ENCODE measurements at regions not wholly inside any gene's neighbourhood (a gene's known extent, or its start where the extent isn't known, plus 50 kb on each side); places are given as distances from the start of the nearest gene placed in this dataset.
A peak's percentile ranks its signal among the peaks of the same experiment; 100 is the strongest.

GRCh38 chr1:29931477-29932175, 695.3 kb downstream of the PTPRU start:
- Histone ChIP-seq H3K36me3 (no peaks in the 10 kb centered on the region), H3K9me3 (no peaks in the 10 kb centered on the region), H3K27me3 (replicated peaks in 1 of 7) (peaks cover 0 to 34% (median 0%) of the 10 kb centered on the region in 7 donors), H3K27ac (no peak overlapping the region), H3K4me3 (no peak overlapping the region), H3K4me1 (no peaks in the 10 kb centered on the region)
- peak; percentile 31 for DNase-seq
- TF ChIP-seq POLR2AphosphoS5 (IDR thresholded peaks at IDR 0.05) (no peak), CTCF (IDR thresholded peaks at IDR 0.05 in 8 of 11, conservative IDR thresholded peaks at IDR 0.05 in 3 of 11) (no peak), POLR2A (IDR thresholded peaks at IDR 0.05) (no peak)
- WGBS, 5 donors, result 74 to 83% (median 77%) methylated on average over 11 to 13 of the region's 13 CpGs
- intact Hi-C loops (cut with DNase I; ENCODE audit: low total_unique reads), result no loop called here

DNA sequence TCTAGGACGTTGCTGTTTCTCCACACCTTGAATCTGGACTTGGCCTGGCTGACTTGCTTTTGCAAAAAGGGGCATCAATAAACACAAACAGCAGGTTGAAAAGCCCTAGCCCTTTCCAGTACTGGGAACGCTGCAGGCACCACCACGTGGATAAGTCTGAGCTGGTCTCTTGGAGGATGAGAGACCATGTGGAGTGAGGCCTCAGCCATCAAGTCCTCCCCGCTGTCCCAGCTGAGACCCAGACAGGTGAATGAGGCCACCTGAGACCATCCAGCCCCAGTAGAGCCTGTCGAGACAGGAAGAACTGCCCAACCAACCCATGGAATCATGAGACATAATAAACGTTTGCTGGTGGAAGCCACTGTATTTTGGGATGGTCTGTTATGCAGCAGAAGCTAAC, 688.7 kb downstream of the PTPRU start:
- no peak for DNase-seq
- Histone ChIP-seq H3K4me1 (no peaks in the 10 kb centered on the region), H3K27ac (no peak overlapping the region), H3K4me3 (no peak overlapping the region), H3K9me3 (no peaks in the 10 kb centered on the region), H3K27me3 (replicated peaks in 1 of 7) (peaks cover 0 to 28% (median 0%) of the 10 kb centered on the region in 7 donors), H3K36me3 (no peaks in the 10 kb centered on the region)
- intact Hi-C loops (cut with DNase I; ENCODE audit: low total_unique reads), result no loop called here
- 57 to 80% (median 75%) methylated on average over 6 of the region's 6 CpGs for WGBS, 5 donors
- no peak for TF ChIP-seq CTCF (IDR thresholded peaks at IDR 0.05 in 8 of 11, conservative IDR thresholded peaks at IDR 0.05 in 3 of 11)
- no peak for TF ChIP-seq POLR2A (IDR thresholded peaks at IDR 0.05)
- no peak for TF ChIP-seq POLR2AphosphoS5 (IDR thresholded peaks at IDR 0.05)

DNA sequence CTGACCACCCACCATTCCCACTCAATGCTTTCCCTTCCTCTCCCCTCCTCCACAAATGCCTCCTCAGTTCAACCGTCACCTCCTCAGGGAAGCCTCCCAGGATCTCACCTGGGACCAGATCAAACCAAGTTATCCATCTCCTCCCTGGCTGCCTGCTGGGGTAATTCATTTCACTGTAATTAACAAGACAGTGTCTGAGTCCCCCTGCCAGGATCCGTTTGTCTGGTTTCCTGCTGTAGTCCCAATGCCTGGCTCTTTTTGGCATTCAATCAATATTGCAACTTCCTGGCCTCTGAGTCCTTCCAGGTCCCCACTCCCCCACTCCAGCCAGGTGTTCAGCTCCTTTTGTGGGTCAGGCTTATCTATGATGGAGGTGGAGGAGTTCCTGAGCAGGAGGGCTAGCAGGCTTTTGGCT, 687.7 kb downstream of the PTPRU start:
- Histone ChIP-seq H3K27me3 (replicated peaks in 1 of 7) (peaks cover 0 to 24% (median 0%) of the 10 kb centered on the region in 7 donors), H3K9me3 (no peaks in the 10 kb centered on the region), H3K27ac (no peak overlapping the region), H3K4me1 (no peaks in the 10 kb centered on the region), H3K4me3 (no peak overlapping the region), H3K36me3 (no peaks in the 10 kb centered on the region)
- WGBS, 5 donors, result 3 to 11% (median 9%) methylated on average over 2 of the region's 2 CpGs
- TF ChIP-seq POLR2A (IDR thresholded peaks at IDR 0.05) (no peak), POLR2AphosphoS5 (IDR thresholded peaks at IDR 0.05) (no peak), CTCF (IDR thresholded peaks at IDR 0.05 in 8 of 11, conservative IDR thresholded peaks at IDR 0.05 in 3 of 11) (no peak)
- intact Hi-C loops (cut with DNase I; ENCODE audit: low total_unique reads), result no loop called here
- no peak for DNase-seq

DNA sequence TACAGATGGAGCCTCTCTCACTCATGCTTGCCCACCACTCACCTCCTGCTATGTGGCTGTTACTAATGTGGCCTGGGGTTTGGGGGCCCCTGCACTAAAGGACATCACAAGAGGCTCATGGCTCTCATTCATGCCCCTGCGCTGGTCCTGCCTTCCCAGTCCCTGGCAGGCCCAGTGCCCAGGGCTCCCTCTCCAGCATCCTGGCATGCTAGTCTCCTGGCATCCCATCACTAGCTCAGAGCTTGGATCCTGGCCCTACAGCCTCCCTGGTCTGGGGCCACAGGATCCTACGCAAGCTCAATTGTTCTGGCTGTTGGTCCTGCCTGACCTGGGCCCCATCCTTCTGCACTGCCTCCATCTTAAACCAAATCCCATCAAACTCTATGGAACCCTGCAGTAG, 685.4 kb downstream of the PTPRU start:
- no peak overlapping the region for H3K4me3 ChIP-seq
- TF ChIP-seq POLR2AphosphoS5 (IDR thresholded peaks at IDR 0.05) (no peak), CTCF (IDR thresholded peaks at IDR 0.05 in 8 of 11, conservative IDR thresholded peaks at IDR 0.05 in 3 of 11) (no peak), POLR2A (IDR thresholded peaks at IDR 0.05) (no peak)
- H3K36me3 ChIP-seq, result no peaks in the 10 kb centered on the region
- no peaks in the 10 kb centered on the region for H3K4me1 ChIP-seq
- intact Hi-C loops (cut with DNase I; ENCODE audit: low total_unique reads), result no loop called here
- no peak overlapping the region for H3K27ac ChIP-seq
- WGBS, 5 donors, result 93 to 95% (median 94%) methylated on average over 2 of the region's 2 CpGs
- DNase-seq, result no peak
- no peaks in the 10 kb centered on the region for H3K9me3 ChIP-seq
- H3K27me3 ChIP-seq (replicated peaks in 1 of 7), result peaks cover 0 to 29% (median 0%) of the 10 kb centered on the region in 7 donors

All from spleen (tissue), 11 donors.